Glomerular visceral epithelial cell (primary cell): ENCODE measurements at regions not wholly inside any gene's neighbourhood (a gene's known extent, or its start where the extent isn't known, plus 50 kb on each side); places are given as distances from the start of the nearest gene placed in this dataset.

Source experiments
- DNase-seq: peaks from one replicate; pipeline ENCODE4 v3.0.0-alpha.2; 2016; ENCODE audit errors: extremely low spot score

GRCh38 chr11:127332896-127333295 lies 332.3 kb upstream of the KIRREL3 start:
- no peak for DNase-seq

GRCh38 chr11:127330044-127330443 lies 329.5 kb upstream of the KIRREL3 start:
- DNase-seq, result no peak

- DNase-seq, result no peak
These were observed 307.7 kb upstream of the KIRREL3 start for GRCh38 chr11:127308291-127308690.

GRCh38 chr11:127307700-127308099 lies 307.1 kb upstream of the KIRREL3 start:
- no peak for DNase-seq

GRCh38 chr11:127304634-127305033 lies 304.1 kb upstream of the KIRREL3 start:
- DNase-seq, result no peak

- DNase-seq, result no peak
These were observed 288.4 kb upstream of the KIRREL3 start for GRCh38 chr11:127288926-127289325.

- DNase-seq, result no peak
These were observed 281.0 kb upstream of the KIRREL3 start for GRCh38 chr11:127281534-127281933.

GRCh38 chr11:127275774-127276173 lies 275.2 kb upstream of the KIRREL3 start:
- no peak for DNase-seq

- DNase-seq, result no peak
These were observed 273.7 kb upstream of the KIRREL3 start for GRCh38 chr11:127274328-127274676.

GRCh38 chr11:127273593-127274327 lies 273.2 kb upstream of the KIRREL3 start:
- no peak for DNase-seq

- DNase-seq, result no peak
These were observed 270.3 kb upstream of the KIRREL3 start for GRCh38 chr11:127270851-127271250.

GRCh38 chr11:127269911-127270310 lies 269.3 kb upstream of the KIRREL3 start:
- no peak for DNase-seq

- no peak for DNase-seq
These were observed 268.4 kb upstream of the KIRREL3 start for GRCh38 chr11:127268932-127269331.

- DNase-seq, result no peak
These were observed 268.0 kb upstream of the KIRREL3 start for GRCh38 chr11:127268521-127268920.

GRCh38 chr11:127259102-127259501 lies 258.5 kb upstream of the KIRREL3 start:
- DNase-seq, result no peak

GRCh38 chr11:127255209-127255608 lies 254.6 kb upstream of the KIRREL3 start:
- no peak for DNase-seq

- no peak for DNase-seq
These were observed 251.8 kb upstream of the KIRREL3 start for GRCh38 chr11:127252321-127252720.

- DNase-seq, result no peak
These were observed 249.0 kb upstream of the KIRREL3 start for GRCh38 chr11:127249576-127249975.

- no peak for DNase-seq
These were observed 247.9 kb upstream of the KIRREL3 start for GRCh38 chr11:127248476-127248875.

GRCh38 chr11:127247261-127247851 lies 246.8 kb upstream of the KIRREL3 start:
- DNase-seq, result no peak

- DNase-seq, result no peak
These were observed 242.1 kb upstream of the KIRREL3 start for GRCh38 chr11:127242676-127243075.

GRCh38 chr11:127238321-127238720 lies 237.8 kb upstream of the KIRREL3 start:
- no peak for DNase-seq

- DNase-seq, result no peak
These were observed 236.2 kb upstream of the KIRREL3 start for GRCh38 chr11:127236776-127237175.

- DNase-seq, result no peak
These were observed 233.4 kb upstream of the KIRREL3 start for GRCh38 chr11:127233998-127234397.
